HG03575 (cell line): ENCODE measurements at regions not wholly inside any gene's neighbourhood (a gene's known extent, or its start where the extent isn't known, plus 50 kb on each side); places are given as distances from the start of the nearest gene placed in this dataset.

ENCODE experiments used
- ATAC-seq: cut with Tn5 transposase; IDR thresholded peaks from one replicate; pipeline ENCODE4 v1.9.1; 2021; ENCODE audit not compliant: unreplicated experiment, insufficient number of reproducible peaks, low FRiP score; ENCODE audit errors: extremely low read depth

DNA sequence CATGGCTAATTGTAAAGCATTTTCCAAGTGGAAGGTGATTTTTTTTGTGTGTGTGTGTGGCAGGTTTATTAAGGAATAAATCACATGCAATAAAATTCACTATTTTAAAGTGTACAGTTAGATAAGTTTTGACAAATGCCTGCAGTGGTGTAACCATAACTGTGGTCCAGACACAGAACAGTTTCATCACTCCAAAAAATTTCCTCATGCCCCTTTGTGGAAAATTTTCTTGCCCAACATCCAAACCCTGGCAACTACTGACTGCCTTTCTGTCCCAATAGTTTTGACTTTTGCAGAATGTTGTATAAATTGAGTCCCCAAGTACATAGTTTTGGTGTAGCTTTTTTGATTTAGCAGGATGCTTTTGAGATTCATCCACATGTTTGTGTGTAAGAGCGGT is 135.1 kb upstream of the KLHL25 start:
- ATAC-seq = no peak

DNA sequence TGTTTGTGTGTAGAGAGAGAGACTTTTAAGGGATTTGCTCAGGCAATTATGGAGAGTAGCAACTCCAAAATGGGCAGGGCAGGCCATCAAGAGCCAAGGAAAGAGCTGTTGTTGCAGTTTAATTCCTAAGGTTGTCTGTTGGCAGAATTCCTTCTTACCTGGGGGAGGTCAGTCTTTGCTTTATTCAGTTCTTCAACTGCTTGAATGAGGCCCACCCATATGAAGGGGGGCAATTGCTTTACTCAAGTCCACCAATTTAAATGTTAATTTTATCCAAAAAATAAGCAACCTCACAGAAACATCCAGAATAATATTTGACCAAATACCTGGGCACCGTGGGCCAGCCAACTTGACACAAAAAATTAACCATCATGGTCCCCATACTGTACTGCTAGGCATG is 137.7 kb upstream of the KLHL25 start:
- no peak for ATAC-seq

DNA sequence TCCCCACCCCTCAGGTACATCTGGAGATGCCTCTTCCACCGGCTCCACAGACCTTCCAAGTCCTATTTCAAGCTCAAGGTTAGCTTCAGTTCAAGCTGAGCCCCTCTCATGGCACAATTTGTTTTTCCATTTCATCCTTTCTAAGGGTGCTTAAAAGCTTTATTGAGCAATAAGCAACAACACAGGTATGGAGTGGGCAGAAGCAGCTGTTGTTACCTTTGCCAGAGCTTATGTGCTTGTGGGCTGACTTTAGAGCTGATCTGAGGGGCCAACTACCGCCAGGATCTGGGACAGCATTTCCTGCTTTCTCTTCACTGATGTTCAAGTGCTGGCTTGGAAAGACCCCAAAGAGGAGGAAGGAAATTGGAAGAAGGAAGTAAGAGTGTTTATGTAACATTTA is 140.0 kb upstream of the KLHL25 start:
- ATAC-seq = no peak

GRCh38 chr15:85935182-85935581 is 140.5 kb upstream of the KLHL25 start:
- no peak for ATAC-seq

- no peak for ATAC-seq
Measured at GRCh38 chr15:85937661-85938060, 142.0 kb upstream of the AGBL1 start.

DNA sequence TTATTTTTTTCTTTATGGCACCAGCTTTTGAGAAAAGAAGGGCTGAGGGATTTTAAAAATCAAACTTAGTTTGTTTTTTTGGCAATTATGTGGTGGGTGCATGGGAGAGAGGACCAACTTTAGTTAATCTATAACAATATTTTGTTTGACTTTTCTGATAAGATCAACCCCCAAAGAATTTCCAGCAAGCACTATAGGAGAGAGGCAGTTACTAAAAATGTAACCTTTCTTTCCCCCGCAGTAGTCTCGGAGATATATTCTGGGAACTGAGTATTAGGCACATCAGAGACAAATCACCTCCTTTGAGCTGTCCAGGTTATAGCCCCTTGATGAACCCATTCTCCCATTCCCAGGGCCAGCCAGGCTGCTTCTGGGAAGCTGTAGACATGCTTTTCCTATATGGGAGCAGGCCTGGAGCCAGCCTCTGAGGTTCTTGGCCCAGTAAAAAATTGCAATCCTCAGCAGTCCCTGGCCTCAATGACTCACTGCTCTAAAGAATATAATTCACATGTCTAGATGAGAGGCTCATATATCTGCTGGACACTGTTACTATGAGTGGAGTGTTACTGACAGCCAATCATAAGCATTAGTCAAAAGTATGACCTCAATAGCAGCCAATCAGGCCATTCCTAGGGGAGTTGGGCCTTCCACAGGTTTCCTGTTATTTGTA is 138.3 kb upstream of the AGBL1 start:
- no peak for ATAC-seq

DNA sequence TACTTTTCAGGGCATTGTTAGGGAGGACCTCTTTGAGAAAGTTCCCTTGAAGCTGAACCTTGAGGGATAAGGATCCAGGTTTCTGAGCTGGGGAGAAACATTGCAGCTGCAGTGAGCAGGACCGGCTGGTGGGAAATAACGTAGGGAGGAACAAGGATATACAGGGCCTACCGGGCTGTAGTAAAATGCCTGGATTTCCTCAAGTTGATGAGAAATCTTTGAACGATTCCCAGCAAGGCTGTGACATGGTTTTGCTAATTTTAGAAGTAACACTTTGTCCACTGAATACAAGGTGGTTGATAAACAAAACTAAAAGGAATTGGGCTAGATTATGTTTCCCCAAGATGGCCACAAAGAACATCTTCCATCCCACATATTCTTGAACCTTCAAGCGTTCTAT is 137.0 kb upstream of the AGBL1 start:
- no peak for ATAC-seq

GRCh38 chr15:85943151-85943550 is 136.5 kb upstream of the AGBL1 start:
- ATAC-seq = no peak

DNA sequence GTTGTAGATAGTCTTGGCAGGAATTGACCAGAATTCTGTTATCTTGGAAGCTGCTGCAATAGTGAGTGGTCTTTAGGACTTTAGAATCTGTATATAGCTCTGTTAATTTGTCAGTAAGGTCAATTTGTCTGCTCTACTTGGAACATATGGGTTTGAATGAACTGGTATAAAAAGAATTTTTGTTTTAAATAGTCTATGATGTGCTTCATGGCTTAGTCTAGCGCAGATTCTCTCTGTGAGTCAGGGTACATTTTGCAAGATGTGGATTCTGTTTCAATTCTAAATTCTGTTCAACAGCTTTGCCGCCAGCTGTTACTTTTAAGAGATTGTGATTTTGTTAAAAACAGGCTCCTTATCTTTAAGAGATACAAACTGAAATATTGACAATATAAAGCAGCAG is 135.9 kb upstream of the AGBL1 start:
- ATAC-seq = no peak

- no peak for ATAC-seq
Measured at GRCh38 chr15:85947021-85947420, 132.7 kb upstream of the AGBL1 start.

- no peak for ATAC-seq
Measured at GRCh38 chr15:85947936-85948335, 131.7 kb upstream of the AGBL1 start.

- ATAC-seq = peak; percentile 71
Measured at GRCh38 chr15:85950101-85950500, 129.6 kb upstream of the AGBL1 start.

- no peak for ATAC-seq
Measured at GRCh38 chr15:85954586-85954985, 125.1 kb upstream of the AGBL1 start.

DNA sequence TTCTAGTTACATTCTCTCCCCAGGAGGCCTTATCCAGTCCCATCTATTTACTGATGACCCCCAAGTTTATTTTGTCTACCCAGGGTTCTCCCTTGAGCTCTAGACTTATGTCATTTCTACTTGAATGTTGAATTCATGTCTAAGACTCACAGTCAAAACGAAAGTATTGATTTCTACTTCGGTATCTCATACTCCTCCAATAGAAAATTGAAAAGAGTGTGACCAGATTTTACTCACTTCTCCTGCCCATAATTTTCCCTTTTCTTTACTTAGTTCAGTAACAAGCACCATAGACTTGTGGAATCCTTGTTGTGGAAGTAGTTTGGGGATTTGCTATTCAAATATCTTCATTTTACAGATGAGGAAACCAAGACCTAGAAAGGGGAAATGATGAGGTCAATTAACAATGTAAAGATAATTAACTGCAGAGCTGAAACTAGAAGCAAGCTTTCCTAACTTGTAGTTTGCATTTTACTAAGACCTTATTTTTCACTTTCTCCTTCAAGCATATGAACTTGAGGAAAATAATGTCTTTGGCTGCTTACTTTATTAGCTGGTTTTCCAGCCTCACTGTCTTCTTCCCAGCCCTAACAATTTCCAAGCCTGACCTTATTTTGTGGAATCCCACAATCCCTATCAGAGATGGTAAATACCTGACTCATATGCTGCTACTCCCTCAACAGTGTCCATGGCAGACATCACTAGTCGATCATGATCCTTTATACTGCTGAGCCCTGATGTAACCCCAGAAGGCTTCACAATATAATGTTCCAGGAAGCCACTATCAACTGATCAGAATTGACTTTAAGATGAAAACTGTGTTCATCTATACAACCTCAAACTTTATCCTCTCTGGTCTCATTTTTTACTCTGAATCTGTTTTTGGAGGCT is 123.9 kb upstream of the AGBL1 start:
- peak; percentile 96 for ATAC-seq

GRCh38 chr15:85956532-85957275 is 123.0 kb upstream of the AGBL1 start:
- ATAC-seq = no peak

DNA sequence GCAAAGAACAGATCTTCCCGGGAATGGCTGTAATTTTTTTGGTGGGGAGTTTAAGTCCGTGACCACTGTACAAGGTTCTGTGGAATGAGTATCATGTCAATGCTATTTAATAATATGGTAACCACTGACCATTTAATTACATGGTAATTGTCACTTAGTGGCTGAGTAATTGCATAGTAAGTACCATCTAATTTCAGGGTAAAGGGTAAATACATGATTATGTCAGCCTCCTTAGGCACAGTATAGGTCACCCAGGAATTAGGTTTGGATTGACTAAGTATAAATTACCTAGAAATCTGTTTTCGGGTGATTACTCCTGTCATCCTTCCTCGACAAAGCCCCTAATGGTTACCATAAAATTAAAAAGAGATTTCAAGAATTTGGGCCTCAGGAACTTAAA is 120.1 kb upstream of the AGBL1 start:
- no peak for ATAC-seq

GRCh38 chr15:85960381-85960780 is 119.3 kb upstream of the AGBL1 start:
- no peak for ATAC-seq

DNA sequence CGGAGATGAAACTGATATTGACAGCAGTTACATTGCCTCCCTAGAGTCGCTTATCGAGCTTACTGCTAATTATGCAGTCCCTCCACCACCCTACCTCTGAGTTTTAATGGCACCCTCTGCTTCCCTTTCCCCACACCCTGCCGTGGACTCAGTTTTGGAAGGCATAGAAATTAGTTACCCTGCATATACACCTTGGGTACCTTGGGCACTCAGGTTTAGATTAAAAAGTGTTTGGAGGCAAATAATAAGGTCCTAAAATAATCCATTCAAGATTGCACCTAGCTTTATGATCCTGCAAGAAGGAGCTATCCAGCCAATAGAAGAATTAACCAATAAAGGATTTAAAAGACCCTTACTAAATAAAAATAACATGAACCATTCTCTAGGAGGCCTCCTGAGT is 117.8 kb upstream of the AGBL1 start:
- no peak for ATAC-seq

GRCh38 chr15:85963262-85963760 is 116.4 kb upstream of the AGBL1 start:
- no peak for ATAC-seq

DNA sequence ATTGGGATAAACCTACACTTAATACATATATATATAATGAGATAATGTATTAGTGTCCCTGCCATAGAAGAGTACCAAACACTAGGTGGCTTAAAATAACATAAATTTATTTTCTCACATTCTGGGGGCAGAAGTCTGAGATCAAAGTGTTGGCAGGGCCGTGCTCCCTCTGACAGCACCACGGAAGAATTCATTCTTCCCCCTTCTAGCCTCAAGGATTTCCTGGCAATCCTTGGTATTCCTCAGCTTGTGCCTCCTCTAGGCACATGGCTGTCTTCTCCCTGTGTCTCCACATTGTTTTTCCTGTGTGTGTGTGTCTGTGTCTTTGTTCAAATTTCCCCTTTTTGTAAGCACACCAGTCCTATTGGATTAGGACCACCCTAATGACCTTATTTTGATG is 115.2 kb upstream of the AGBL1 start:
- ATAC-seq = no peak
